LoVo (cell line): ENCODE measurements at regions not wholly inside any gene's neighbourhood (a gene's known extent, or its start where the extent isn't known, plus 50 kb on each side); places are given as distances from the start of the nearest gene placed in this dataset.
"Not testable (repeated sequence)": the region's sequence is repeated elsewhere in the genome, so short reads cannot be mapped to it uniquely, and the experiment has no call there.

Source experiments
- DNase-seq: peaks from one replicate; pipeline ENCODE4 v3.0.0-alpha.2; 2016; ENCODE audit warnings: low spot score

DNA sequence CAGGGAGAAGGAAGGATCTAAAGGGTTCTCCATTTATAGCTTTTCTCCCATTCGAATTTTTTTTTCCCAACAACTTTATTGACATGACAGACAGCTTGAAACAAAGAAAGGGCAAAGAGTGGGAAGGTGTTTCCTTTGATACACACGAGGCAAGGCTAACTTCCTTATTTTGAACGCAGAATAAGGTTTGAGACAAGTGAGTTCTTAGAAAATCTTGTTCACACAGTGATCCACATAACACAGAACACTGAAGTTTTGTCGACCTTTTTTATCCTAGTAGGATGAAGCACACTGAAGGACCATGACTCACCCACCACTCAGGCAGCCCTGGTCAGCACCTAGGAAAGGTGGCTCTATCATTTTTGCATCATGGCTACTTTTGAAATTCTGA, 425.8 kb upstream of the MDFIC2 start:
- DNase-seq: no peak

DNA sequence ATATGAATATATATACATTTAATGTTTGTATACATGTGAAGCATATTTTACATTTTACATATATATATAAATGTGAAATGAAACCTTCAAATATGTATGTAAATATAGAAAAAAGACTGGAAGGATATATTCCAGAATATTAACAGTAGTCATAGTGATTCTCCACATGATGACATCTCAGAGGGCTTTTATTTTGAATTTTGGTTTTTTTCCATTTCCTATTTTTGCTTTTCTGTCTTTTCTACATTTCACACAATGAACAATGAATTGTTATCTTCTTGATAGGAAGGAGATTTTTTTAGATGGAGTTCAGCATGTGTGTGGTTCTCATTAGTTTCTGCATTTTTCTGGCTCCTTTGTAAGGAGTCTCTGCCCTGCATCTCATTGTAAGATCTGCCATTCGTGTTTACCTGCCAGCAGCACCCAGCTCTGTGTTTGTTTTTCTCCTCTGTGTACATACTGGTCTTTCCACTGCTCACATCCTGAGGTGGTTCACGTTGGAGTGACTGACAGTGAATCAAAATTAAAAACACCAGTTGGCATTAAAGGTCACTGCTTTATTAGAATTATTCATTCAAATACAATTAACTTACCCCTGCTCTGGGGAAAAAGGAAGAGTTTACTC, 425.3 kb upstream of the MDFIC2 start:
- DNase-seq: no peak

DNA sequence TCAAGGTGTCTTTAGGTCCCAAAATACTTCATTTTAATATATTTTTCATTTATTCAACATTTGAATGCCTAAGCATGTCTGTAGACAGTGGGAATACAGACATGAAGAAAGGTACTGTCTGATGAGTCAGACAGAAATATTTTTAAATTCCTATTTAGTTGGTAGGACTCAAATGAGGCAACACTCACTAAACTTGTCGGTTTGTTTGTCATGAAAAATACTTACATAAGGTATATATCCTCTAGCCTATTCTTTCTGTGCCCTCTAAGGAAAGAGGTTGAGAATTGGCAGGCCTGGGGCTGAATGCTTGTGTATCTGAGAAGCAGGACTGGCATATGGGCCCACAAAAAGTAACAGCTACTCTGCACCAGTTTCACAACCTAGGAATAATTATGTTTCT, 423.6 kb upstream of the MDFIC2 start:
- DNase-seq: no peak

DNA sequence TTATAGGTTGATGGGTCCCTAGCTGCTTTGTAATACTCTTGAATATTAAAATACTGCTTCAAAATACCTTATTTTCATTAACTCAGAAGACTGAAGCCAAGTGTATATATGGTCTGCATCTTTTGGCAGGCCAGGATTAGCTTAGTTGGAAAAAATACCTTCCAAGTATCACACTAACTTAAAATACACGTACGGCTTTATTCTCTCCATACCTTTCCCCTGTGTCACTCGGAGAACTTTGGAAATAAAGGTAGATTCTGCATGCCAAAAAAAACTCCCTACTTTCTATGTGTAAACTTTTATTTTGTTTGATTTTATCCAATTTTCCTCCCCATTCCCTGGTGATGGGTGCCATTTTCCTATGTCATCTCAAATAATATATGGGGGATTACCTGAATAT, 422.3 kb upstream of the MDFIC2 start:
- DNase-seq: no peak

DNA sequence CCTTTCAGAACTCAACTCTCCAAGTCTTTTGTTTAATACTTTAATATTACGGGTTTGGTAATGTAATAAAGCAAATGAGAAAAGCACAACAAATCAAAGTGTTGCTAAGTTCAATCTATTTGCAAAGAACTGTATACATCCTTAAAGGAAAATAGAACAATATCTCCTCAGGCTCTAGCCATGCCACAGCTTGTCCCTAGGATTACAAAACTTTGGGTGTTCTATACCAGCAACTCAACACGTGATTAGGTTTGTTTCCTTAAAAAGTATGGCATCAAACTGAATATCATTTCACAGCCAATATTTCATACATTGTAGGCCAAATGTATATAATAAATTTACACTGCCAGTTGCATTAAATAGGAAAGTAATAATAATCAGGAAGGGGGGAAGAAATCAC, 418.6 kb upstream of the MDFIC2 start:
- no peak for DNase-seq

DNA sequence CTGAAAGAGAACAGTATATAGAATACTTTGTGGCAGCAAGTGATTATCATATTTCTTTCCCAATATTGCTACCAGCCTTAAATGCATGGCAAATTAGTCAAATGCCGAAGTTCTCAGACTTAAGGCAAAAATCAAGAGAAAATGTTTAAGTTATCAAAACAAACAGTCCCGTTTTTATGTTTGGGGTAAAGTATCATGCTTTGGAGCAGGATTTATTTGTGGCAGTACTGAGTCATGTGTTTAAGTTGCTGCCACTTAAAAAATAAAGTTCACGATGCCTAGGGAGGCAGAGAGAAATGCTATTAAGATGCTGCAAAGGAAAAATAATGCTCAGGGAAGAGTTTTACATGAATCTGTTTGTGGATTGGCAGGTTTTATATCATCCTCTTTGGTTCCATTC, 417.4 kb upstream of the MDFIC2 start:
- no peak for DNase-seq

DNA sequence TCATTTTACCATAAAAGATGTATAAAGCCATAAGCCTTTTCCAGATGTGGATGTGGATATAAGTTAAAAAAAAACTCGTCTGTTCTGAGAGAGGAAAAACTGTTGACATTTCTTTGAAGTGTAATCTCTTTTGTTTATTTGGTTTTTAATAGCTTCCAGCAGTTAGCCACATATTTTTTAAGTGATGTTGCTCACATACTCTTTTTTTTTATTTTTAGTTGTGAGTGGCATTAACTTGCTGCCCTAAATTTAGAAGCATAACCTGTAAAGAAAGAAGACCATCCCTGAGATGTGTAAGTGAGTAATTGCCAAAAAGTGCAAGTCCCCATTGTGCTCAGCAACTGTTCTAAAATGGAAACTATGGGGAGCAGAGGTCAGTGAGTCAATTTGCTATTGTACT, 415.9 kb upstream of the MDFIC2 start:
- no peak for DNase-seq

DNA sequence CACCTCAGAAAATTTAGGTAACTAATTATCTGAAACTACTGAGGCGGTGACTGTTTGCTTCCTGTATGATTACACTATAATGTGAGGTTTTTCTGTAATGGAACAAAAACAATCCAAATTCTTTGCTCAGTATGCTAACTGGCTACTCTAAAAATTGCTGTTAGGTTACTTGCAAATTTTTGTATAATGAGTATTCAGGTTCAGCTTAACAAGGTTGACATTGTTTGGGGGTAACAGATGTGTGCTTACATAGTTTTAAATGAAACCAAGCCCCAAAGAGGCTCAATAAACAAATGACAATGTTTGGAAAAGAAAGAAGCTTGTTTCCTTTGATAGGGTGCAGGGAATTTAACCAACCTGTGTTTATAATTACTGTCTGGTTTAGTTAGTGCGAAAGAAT, 414.5 kb upstream of the MDFIC2 start:
- DNase-seq: no peak

DNA sequence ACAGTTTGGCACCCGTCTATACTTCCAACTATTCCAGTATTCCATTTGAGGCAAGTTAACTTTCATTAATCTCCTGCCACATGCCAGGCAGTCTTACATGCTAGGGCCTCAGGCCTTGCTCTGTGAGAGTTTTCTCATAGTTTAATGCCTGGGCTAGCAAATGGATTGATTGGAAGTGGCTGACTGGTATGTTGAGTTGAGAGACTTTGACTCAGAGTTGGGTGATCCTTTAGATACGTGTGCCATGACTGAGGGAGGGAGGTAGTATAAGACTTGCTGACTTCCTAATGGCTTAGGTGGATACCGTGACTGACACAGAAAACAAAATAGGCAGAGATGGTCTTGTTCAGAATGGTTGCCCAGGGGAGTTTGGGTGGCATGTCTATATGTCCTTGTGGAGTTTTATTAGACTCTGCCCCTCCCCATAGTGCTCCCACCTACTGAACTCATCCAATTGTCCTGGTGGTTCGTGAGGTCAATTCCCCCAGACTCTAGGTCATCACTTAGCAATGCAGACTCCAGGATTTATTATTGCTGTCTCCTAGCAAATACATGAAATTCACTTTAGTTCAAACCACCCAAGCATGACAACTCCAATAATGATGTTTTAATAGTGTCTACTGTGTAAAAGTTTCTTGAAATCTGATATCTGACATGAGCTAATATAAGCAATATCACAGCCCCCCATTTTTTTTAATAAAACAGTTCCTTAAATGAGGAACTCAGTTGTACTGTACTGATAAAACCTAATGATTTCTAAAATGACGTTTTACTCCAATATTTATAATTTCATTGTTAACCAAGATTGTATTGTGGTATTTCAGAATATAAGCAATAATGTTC, 413.9 kb upstream of the MDFIC2 start:
- DNase-seq: no peak

DNA sequence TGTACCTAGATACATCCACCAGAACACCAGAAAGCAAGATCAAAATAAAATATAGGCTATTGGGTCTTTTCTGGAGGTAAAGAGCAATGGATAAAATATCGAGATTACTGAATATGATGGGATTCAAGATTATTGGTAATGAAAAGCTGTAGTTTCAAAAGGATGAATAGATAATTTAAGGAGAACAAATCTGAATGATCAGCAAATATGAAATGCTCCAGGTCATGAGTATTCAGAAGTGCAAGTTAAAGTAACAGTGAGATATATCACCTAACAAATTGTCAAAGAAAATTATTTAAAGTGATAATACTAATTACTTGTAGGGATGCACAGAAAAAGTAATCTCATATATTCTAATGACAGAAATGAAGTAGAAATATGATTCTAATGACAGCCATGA, 409.6 kb upstream of the MDFIC2 start:
- no peak for DNase-seq

DNA sequence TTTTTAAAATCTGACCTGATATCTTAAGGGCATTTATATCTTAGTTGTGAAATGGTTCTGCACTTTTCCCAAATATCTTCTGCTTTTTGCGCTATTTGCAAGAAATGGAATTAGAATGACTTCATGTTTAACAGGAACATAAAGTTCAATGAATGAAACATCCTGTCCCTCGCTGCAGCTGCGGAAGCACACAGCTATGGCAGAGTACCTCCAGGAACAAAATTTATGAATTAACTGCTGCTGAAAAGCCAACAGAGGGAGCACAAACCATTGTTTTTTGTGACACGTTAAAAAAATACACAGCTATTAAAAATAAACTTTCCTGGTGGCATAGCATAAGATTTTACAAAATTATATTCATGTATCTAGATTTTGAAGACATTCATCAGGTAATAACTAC, 404.4 kb upstream of the MDFIC2 start:
- DNase-seq: no peak

DNA sequence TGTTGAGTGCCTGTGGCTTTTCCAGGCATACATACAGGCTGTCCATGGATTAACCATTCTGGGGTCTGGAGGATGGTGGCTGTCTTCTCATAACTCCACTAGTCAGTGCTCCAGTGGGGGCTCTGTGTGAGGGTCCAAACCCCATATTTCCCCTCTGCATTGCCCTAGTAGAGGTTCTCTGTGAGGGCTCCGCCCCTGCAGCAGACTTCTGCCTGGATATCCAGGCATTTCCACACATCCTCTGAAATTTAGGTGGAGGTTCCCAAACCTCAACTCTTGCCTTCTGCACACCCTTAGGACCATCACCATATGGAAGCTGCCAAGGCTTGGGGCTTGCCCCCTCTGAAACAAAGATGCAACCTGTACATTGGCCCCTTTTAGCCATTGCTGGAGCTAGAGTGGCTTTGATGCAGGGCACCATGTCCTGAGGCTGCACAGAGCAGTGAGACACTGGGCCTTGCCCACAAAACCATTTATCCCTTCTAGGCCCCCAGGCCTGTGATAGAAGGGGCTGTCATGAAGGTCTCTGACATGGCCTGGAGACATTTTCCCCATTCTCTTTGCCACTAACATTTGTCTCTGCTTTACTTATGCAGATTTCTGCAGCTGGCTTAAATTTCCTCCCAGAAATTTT, 400.1 kb upstream of the MDFIC2 start:
- no peak for DNase-seq

DNA sequence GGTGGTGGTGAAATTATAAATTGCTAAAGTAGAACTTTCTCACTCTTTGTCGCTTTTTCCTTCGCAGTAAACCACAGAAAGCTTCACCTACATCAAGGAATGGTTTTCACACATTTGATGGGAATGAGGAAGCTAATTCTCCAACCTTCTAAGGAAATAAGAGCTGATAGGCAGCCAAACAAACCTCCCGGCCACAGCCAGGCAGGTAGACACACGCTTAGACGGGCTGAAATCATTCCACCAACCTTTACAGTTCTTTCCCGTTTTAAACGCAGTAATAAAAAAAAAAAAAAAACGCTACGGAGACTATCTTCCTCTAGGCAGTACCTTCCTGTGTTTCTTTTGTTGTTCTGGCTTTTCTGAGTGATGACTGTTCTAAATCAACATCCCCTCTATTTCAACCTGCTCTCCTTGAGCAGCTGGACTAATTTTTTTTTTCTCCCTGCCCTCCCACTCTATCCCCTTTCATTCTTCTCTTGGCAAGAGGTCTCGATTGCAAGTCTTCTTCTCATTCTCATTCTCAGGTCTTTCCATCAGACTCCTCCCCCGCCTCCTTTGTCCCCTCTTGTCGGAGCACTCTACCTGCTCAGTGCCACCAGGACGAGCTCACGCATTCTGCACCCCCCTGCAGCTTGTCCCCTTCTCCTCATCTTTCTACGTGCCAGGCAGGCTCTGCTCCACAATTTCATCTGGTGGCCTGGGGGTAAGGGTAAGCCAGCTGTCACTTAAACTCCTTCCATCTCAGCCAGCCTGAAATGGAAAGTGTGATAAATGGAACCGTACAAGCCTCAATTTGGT, 391.1 kb upstream of the MDFIC2 start:
- DNase-seq: no peak

DNA sequence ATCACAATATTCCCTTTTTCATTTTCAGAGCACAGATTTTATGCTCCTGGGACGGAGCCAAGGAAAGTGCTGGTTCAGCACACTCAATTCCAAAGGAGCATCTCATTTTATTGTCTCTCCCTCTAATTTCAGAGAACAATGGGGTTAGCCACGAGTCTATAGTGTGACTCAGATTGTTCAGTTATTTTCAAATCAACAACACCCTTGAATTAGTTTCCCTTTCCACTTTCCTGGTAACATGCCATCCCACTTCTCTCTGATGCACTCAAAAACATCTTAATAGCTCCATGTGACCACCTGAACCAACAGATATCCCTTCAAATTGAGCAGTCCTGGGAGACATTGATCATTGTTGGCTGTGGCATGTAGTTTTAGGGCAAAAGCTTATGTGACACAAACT, 389.7 kb upstream of the MDFIC2 start:
- DNase-seq: no peak

DNA sequence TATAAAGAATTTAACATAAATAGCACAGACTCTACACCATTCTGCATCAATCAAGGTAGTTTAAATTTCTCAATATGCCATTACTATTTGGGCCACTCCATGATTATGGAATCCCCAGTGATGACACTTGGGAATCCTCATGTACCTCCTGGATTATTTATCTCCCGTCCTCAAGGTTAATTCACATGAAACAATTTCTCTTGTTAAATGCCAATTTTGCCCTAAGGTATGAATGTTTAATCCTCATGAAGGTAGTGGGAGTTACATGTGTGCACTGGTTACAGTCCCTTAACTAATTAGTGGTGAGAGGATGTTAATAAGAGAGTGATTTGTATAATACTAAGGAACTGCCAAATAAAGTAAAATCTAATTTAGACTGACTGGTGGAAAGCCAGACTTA, 372.3 kb upstream of the MDFIC2 start:
- DNase-seq: no peak

DNA sequence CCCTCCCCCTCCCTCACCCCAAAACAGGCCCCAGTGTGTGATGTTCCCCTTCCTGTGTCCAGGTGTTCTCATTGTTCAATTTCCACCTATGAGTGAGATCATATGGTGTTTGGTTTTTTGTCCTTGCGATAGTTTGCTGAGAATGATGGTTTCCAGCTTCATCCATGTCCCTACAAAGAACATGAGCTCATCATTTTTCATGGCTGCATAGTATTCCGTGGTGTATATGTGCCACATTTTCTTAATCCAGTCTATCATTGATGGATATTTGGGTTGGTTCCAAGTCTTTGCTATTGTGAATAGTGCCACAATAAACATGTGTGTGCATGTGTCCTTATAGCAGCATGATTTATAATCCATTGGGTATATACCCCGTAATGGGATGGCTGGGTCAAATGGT, 363.4 kb upstream of the MDFIC2 start:
- DNase-seq: not testable (repeated sequence)

DNA sequence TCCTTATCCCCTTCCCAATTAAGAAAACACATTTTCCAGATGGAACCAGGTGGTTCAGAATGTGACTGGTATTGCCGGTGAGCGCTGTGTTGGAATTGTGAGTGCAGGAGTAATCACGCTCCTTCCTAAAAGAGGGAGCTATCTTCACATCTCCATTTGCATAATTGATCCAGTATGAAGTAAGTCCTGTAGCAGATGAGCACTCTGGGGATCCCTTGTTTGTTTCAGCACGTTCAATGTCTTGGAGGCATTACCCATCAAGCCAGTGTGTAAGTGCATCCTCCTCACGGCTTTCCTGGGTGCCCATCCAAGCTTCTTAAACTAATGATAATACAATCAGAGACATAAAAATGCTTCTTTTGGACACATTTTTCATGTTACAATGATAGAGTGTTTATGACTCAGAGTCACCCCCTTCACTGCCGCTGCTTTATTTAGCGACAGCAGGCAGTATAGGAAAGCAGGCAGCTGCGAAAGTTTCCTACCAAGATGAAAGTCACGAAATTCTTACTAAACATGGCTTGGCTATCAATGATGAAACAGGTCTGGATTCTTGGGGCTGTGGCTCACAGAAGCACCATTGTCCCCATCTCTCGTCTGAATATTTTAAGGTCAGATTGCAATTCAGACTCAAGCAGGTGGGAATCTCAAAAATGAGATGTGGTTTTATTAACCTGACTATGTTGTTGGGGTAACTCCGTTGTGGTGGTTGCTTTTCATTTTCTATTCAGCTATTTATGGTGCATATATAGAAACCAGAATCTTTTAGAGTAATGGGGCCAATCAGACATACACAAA, 346.3 kb upstream of the MDFIC2 start:
- DNase-seq: no peak

DNA sequence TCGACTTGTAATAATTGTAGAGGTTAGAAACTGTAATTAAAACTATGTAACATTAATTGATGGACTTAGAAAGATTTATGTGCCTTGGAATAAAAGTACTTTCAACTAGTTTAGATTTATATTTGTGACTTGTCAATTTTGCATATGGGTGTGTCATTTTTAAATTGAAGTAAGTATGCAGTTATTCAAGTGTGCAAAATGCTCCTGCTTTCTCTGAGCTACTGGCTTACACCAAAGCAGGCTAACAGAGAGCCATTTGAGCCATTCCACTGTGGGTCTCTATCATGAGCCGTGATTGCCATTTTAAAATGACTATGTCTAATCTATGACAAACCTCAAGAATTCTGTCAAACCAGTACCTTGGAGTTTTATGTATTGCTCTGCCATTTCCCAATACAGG, 345.0 kb upstream of the MDFIC2 start:
- DNase-seq: no peak

DNA sequence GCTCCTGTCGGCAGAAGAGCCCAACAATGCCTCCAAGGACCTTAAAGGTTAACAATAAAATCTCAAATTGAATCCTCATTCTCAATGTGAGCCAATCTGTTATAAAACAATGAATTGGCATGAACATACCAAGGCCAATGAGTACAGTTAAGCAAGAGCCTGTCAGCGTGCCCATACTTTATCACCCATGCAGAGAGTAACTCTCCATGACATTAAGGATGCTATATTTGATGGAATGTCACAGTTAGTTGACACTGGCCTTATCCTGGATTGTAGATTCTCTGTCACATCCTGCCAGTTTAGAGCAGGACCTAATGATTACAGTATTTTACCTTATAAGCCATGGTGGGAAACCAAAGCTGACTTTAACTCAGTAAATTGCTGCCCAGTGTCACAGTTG, 335.4 kb upstream of the MDFIC2 start:
- no peak for DNase-seq

DNA sequence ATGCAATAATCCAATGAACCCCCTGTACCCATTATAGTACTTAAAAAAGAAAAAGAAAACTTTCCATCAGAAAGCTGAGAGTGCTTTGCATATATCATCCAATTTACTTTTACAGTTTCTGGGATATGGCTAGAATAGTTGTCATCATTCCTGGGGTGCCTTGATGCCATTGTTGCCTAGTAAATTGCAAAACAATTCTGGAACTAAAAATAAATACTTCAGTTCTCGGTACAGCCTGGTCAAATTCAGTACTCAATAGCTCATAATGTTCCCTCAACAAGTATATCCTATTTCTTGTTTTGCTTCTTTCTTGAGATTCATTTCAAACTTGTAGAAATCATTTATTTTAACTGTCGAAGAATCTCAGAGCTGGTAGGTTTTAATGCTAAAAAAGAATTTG, 334.7 kb upstream of the MDFIC2 start:
- DNase-seq: no peak

DNA sequence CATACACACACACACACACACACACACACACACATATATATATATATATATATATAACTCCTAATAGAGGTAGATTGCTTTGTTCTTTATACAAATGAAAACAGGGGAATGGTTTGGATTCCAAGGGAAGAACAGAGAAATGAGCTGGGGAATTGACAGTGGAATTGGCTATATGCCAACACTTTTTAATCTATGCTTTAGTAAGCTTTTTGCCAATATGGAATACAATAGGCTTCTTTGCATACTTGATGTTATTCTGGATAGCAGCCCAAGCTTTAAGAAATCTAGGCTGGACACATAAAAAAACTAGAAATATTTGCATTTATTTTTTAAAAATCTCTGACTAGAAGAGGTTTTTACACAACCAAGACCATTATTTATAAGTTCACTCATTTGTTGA, 334.2 kb upstream of the MDFIC2 start:
- no peak for DNase-seq

DNA sequence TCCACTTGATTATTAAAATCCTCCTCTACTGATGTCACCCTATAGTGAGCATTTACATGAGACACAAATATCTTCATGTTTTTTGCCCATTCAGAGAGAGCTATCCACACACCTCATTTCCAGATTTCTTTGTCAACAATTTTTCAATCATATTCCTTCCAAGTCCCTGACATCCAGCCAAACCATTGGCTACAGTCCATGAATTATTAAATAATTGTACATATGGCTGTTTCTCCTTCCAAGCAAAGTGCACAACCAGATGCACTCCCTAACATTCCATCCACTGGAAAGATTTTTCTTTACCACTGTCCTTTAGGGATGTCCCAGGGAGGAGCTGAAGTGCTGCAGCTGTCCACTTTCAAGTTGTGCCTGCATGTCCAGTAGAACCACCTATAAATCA, 328.0 kb upstream of the MDFIC2 start:
- no peak for DNase-seq
